Activated T-helper 2 cell treated with anti-CD3 and anti-CD28 coated beads, Interferon-gamma antibody, Interleukin-2, Interleukin-4, amounts not matched to agents 10 μg/mL and 5 μg/mL and 100 μg/mL, durations not matched to agents 14 hours and 24 hours and 36 hours (primary cell): ENCODE measurements at regions not wholly inside any gene's neighbourhood (a gene's known extent, or its start where the extent isn't known, plus 50 kb on each side); places are given as distances from the start of the nearest gene placed in this dataset.

Experiments used
- DNase-seq: peaks from one replicate; pipeline ENCODE4 v3.0.0; 2021; ENCODE audit warnings: low spot score
- H3K27ac Mint-ChIP-seq: one replicate; pipeline ENCODE4 v1.8.0; 2021; ENCODE audit warnings: mixed read lengths
- H3K27me3 Mint-ChIP-seq: one replicate; pipeline ENCODE4 v1.8.0; 2021; ENCODE audit warnings: low read depth, mixed read lengths
- H3K36me3 Mint-ChIP-seq: one replicate; pipeline ENCODE4 v1.8.0; 2021; ENCODE audit warnings: low read depth, mixed read lengths
- H3K4me1 Mint-ChIP-seq: one replicate; pipeline ENCODE4 v1.8.0; 2021; ENCODE audit warnings: low read depth, mixed read lengths
- H3K4me3 Mint-ChIP-seq: one replicate; pipeline ENCODE4 v1.8.0; 2021; ENCODE audit warnings: low read depth, mild to moderate bottlenecking, moderate library complexity, mixed read lengths
- H3K9me3 Mint-ChIP-seq: one replicate; pipeline ENCODE4 v1.8.0; 2021; ENCODE audit warnings: mixed read lengths
- intact Hi-C: fragments of 100-400 bp; cut with micrococcal nuclease; formaldehyde crosslinking; loops from one replicate; pipeline ENCODE4 v1.15.1; 2023

GRCh38 chr3:181103605-181104004 lies 114.1 kb upstream of the DNAJC19 start:
- Mint-ChIP-seq H3K27me3 (no peaks in the 10 kb centered on the region), H3K36me3 (no peaks in the 10 kb centered on the region), H3K9me3 (peaks cover 10% of the 10 kb centered on the region), H3K4me3 (no peak overlapping the region), H3K27ac (no peak overlapping the region), H3K4me1 (no peaks in the 10 kb centered on the region)
- DNase-seq, result no peak
- intact Hi-C loops, result no loop called here

DNA sequence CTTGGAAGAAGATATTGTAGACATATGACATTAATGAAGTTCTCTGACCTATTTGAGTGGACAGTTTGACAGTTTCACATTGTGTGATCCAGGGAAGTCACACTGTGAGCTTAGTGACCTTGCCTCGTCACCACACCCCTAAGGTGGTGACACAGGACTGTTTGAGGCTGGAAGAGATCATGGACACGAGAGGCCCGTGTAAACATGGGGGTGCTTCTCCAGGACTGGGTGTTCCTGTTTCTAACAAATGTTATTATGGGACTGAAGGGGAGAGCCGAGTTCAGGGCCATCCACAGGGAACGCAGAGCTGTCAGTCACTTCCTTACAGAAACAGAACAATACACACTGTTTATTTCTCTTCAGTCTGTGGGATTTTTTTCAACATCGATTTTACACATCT lies 96.5 kb upstream of the DNAJC19 start:
- Mint-ChIP-seq H3K27me3 (no peaks in the 10 kb centered on the region), H3K4me3 (no peak overlapping the region), H3K9me3 (no peaks in the 10 kb centered on the region), H3K36me3 (no peaks in the 10 kb centered on the region), H3K4me1 (no peaks in the 10 kb centered on the region), H3K27ac (no peak overlapping the region)
- no peak for DNase-seq
- intact Hi-C loops, result no loop called here

DNA sequence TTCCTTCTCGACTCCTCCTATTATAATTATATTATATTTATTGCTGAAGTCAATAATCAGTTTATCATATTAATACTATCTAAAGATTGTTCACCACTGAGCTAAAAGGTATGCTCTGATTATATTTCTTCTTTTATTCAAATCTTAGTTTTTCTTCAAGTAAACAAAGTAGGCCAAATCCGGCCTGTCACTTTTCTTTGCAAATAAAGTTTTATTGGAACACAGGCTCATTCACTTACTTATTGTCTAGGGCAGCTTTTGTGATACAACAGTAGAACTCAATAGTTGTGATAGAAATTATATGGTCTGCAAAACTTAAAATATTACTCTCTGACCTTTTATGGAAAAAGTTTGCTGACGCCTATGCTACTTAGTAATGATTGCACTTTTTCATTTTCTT lies 92.4 kb upstream of the DNAJC19 start:
- Mint-ChIP-seq H3K4me1 (no peaks in the 10 kb centered on the region), H3K27me3 (no peaks in the 10 kb centered on the region), H3K4me3 (no peak overlapping the region), H3K9me3 (no peaks in the 10 kb centered on the region), H3K27ac (no peak overlapping the region), H3K36me3 (no peaks in the 10 kb centered on the region)
- DNase-seq, result no peak
- intact Hi-C loops, result no loop called here

- DNase-seq, result no peak
- H3K27me3 Mint-ChIP-seq, result no peaks in the 10 kb centered on the region
- H3K4me3 Mint-ChIP-seq, result no peak overlapping the region
- peaks cover 8% of the 10 kb centered on the region for H3K9me3 Mint-ChIP-seq
- no peak overlapping the region for H3K27ac Mint-ChIP-seq
- intact Hi-C loops, result no loop called here
- no peaks in the 10 kb centered on the region for H3K36me3 Mint-ChIP-seq
- no peaks in the 10 kb centered on the region for H3K4me1 Mint-ChIP-seq
Measured at GRCh38 chr3:181076558-181076957, 87.0 kb upstream of the DNAJC19 start.

DNA sequence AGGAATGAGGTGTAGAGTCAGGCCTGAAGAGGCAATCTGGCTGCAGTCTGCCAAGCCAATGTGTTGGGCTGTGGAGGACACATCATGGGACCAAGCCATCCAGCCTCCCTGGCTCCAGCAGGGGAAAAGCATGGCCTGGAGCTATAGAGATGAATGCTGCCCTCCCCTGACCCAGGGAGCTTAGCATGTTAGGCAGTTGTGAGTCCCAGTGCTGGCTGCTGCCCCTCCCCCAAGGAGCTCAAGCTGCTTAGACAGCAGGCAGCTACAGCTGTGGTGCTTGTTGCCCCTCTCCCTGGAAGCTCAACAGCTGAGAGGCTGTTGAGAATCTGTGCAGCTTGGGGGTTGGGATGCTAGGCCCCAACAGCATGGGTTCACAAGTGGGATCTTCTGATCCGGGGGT lies 85.6 kb upstream of the DNAJC19 start:
- no peaks in the 10 kb centered on the region for H3K36me3 Mint-ChIP-seq
- peaks cover 8% of the 10 kb centered on the region for H3K9me3 Mint-ChIP-seq
- H3K27ac Mint-ChIP-seq, result no peak overlapping the region
- no peak overlapping the region for H3K4me3 Mint-ChIP-seq
- H3K4me1 Mint-ChIP-seq, result no peaks in the 10 kb centered on the region
- intact Hi-C loops, result no loop called here
- no peak for DNase-seq
- no peaks in the 10 kb centered on the region for H3K27me3 Mint-ChIP-seq

DNA sequence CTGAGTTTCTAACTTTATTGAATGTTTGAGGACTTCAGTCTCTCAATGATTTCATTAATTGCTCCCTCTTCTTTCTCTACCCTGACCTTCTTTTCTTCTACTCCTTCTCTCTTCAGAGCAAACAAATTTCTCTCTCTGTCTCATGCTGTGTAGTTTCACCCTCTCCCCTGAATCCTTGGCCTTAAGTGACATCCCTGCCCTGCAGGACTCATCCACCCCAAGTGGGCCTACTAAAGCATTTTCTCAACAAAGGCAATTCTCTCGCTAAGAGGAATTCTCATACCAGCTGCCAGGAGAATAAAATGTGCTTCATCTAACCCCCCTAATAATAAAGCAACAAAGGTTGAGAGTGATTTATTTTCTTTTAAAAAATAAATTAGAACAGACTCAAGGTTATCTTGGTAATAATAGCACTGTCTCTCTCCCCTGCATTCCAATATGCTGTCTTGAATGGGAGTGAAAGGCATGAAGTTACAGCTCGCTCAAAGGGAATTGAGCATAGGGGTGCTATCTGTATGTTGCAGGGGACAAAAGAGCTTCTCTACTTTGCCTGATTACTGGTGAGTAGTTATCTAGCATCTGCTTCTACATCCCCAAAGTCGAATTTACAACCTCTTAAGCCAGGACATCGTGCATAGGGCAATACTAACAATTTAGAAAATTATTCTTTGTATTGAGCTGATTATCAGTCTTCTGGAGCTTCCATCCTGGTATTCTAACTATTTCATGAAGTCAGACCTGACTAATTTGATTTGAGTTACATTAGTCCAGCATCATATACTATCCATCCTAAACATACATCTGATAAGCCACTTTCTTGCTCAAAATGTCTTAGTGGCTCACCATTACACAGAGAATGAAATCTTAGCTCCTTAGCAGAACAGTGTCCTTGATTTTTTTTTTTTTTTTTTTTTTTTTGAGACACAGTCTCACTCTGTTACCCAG lies 76.9 kb upstream of the DNAJC19 start:
- no peak for DNase-seq

DNA sequence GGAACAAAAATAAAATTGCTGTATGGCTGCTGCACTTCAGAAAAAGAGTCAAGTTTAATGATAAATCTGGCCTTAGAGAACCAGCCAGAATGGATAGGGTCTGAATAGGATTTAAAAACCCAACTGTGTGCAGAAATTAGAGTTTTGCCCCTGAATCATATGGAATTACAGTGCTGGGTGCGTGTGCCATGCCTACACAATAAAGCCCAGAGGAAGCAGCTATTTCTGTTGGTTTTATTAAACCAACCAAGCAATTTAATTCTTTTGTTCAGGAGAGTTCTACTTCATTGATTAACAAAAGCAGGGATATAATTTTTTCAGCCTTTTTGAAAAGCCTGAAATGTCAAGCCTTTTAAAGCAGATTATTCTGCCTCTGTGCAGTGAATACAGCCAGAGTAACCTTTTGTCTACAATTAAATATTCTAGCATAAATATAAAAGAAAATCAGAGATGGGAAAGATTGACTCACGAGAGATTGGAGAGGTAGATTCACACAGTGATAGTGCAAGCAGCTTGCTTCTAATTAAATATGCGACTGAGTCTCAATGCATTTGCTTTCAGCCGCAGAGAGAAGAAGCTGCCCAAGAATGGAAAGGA lies 66.7 kb upstream of the DNAJC19 start:
- no peak for DNase-seq
- H3K36me3 Mint-ChIP-seq, result no peaks in the 10 kb centered on the region
- no peak overlapping the region for H3K27ac Mint-ChIP-seq
- H3K4me3 Mint-ChIP-seq, result no peak overlapping the region
- no peaks in the 10 kb centered on the region for H3K4me1 Mint-ChIP-seq
- no peaks in the 10 kb centered on the region for H3K27me3 Mint-ChIP-seq
- intact Hi-C loops, result no loop called here
- H3K9me3 Mint-ChIP-seq, result no peaks in the 10 kb centered on the region

More for the DNA sequence above, 76.9 kb upstream of the DNAJC19 start:
- no peaks in the 10 kb centered on the region for H3K27me3 Mint-ChIP-seq
- H3K36me3 Mint-ChIP-seq, result no peaks in the 10 kb centered on the region
- intact Hi-C loops, result no loop called here
- no peak overlapping the region for H3K4me3 Mint-ChIP-seq
- no peaks in the 10 kb centered on the region for H3K9me3 Mint-ChIP-seq
- no peaks in the 10 kb centered on the region for H3K4me1 Mint-ChIP-seq
- H3K27ac Mint-ChIP-seq, result no peak overlapping the region

DNA sequence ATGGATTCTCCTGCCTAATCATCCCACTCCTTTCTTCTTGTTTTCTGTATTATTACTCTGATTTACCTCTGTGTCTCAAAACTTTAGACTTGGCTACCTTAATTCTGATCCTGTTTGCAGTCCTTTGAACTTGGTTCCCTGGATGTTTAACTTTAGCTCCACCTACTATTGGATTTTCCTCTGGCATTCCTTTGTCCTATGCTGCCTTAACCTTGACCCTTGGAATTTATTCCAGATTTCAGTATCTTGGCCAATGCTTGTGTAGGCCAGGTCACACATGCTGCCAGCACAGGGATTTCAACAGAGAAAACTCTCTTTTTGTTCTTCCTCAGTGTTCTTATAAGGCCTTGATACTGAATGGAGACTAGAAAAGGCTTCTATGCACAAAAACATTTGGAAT lies 65.0 kb upstream of the DNAJC19 start:
- no peak overlapping the region for H3K27ac Mint-ChIP-seq
- intact Hi-C loops, result no loop called here
- H3K4me3 Mint-ChIP-seq, result no peak overlapping the region
- no peaks in the 10 kb centered on the region for H3K27me3 Mint-ChIP-seq
- no peaks in the 10 kb centered on the region for H3K36me3 Mint-ChIP-seq
- no peaks in the 10 kb centered on the region for H3K9me3 Mint-ChIP-seq
- DNase-seq, result no peak
- no peaks in the 10 kb centered on the region for H3K4me1 Mint-ChIP-seq

GRCh38 chr3:181052256-181052655 lies 62.7 kb upstream of the DNAJC19 start:
- H3K4me1 Mint-ChIP-seq, result no peaks in the 10 kb centered on the region
- no peaks in the 10 kb centered on the region for H3K36me3 Mint-ChIP-seq
- H3K27me3 Mint-ChIP-seq, result no peaks in the 10 kb centered on the region
- H3K9me3 Mint-ChIP-seq, result no peaks in the 10 kb centered on the region
- H3K27ac Mint-ChIP-seq, result no peak overlapping the region
- DNase-seq, result no peak
- H3K4me3 Mint-ChIP-seq, result no peak overlapping the region
- intact Hi-C loops, result no loop called here

- no peak for DNase-seq
- H3K36me3 Mint-ChIP-seq, result no peaks in the 10 kb centered on the region
- no peaks in the 10 kb centered on the region for H3K27me3 Mint-ChIP-seq
- no peaks in the 10 kb centered on the region for H3K4me1 Mint-ChIP-seq
- H3K27ac Mint-ChIP-seq, result no peak overlapping the region
- intact Hi-C loops, result no loop called here
- no peak overlapping the region for H3K4me3 Mint-ChIP-seq
- H3K9me3 Mint-ChIP-seq, result no peaks in the 10 kb centered on the region
Measured at GRCh38 chr3:181050738-181051137, 61.2 kb upstream of the DNAJC19 start.

GRCh38 chr3:181040030-181040429 lies 50.5 kb upstream of the DNAJC19 start:
- intact Hi-C loops, result no loop called here
- no peak for DNase-seq
- Mint-ChIP-seq H3K9me3 (no peaks in the 10 kb centered on the region), H3K36me3 (no peaks in the 10 kb centered on the region), H3K27me3 (no peaks in the 10 kb centered on the region), H3K4me3 (no peak overlapping the region), H3K27ac (no peak overlapping the region), H3K4me1 (no peaks in the 10 kb centered on the region)
